Body of pancreas (tissue), 4 donors: ENCODE measurements at regions not wholly inside any gene's neighbourhood (a gene's known extent, or its start where the extent isn't known, plus 50 kb on each side); places are given as distances from the start of the nearest gene placed in this dataset.

Source experiments
- POLR2A ChIP-seq, 3 donors: fragments of 450-650 bp; IDR thresholded peaks; one replicate each; pipeline ENCODE4 v1.6.1; 2016; ENCODE audit warnings: antibody characterized with exemption in 3 of 3, mild to moderate bottlenecking in 2 of 3
- TF ChIP-seq, protein P1 (sequence below), 7 experiments: fragments of 450-650 bp in 4 of 7; fragments of 200-600 bp in 3 of 7; sonication (generic) in 3 of 7; IDR thresholded peaks; one replicate each; pipeline ENCODE4 v1.5.1; 2016 to 2019; ENCODE audit warnings: antibody characterized with exemption in 7 of 7

GRCh38 chr7:21996641-21997040 lies 50.9 kb upstream of the CDCA7L start:
- TF ChIP-seq, protein P1, sequence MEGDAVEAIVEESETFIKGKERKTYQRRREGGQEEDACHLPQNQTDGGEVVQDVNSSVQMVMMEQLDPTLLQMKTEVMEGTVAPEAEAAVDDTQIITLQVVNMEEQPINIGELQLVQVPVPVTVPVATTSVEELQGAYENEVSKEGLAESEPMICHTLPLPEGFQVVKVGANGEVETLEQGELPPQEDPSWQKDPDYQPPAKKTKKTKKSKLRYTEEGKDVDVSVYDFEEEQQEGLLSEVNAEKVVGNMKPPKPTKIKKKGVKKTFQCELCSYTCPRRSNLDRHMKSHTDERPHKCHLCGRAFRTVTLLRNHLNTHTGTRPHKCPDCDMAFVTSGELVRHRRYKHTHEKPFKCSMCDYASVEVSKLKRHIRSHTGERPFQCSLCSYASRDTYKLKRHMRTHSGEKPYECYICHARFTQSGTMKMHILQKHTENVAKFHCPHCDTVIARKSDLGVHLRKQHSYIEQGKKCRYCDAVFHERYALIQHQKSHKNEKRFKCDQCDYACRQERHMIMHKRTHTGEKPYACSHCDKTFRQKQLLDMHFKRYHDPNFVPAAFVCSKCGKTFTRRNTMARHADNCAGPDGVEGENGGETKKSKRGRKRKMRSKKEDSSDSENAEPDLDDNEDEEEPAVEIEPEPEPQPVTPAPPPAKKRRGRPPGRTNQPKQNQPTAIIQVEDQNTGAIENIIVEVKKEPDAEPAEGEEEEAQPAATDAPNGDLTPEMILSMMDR (IDR thresholded peaks at IDR 0.05) = no peak
- TF ChIP-seq POLR2A (IDR thresholded peaks at IDR 0.05) = no peak
